Fibroblast of the conjunctiva (primary cell): ENCODE measurements at regions not wholly inside any gene's neighbourhood (a gene's known extent, or its start where the extent isn't known, plus 50 kb on each side); places are given as distances from the start of the nearest gene placed in this dataset.

Source experiments
- DNase-seq: peaks from one replicate; pipeline ENCODE4 v3.0.0-alpha.2; 2010; ENCODE audit warnings: low read depth

DNA sequence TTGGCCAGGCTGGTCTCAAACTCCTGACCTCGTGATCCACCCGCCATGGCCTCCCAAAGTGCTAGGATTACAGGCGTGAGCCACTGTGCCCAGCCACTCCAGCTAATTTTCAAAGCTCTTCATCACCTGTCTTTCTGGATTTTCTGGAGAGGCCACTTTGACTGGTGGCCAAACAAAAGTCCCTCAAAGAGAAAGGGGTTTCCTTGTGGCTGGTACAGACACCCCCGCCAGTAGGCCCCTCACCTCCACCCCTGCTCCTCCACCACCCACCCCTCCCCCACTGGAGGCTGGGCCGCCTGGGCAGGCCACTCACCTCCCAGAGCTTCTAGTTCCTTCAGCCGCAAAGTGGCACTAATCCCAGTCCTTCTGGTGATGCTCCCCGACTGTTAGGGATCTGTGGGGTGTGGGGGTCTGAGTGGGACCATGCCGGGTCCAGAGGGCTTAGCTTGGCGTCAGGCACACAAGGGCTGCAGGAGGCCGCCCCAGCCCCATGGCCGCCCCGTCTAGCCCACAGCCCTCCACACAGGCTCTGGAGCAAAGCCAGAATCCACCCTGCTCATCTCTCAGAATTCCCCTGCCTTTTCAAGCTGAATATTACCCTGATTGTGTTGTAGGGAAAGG is 182.0 kb upstream of the IER5L start:
- DNase-seq: no peak

- no peak for DNase-seq
These were observed 181.2 kb upstream of the IER5L start for GRCh38 chr9:129359162-129359811.

DNA sequence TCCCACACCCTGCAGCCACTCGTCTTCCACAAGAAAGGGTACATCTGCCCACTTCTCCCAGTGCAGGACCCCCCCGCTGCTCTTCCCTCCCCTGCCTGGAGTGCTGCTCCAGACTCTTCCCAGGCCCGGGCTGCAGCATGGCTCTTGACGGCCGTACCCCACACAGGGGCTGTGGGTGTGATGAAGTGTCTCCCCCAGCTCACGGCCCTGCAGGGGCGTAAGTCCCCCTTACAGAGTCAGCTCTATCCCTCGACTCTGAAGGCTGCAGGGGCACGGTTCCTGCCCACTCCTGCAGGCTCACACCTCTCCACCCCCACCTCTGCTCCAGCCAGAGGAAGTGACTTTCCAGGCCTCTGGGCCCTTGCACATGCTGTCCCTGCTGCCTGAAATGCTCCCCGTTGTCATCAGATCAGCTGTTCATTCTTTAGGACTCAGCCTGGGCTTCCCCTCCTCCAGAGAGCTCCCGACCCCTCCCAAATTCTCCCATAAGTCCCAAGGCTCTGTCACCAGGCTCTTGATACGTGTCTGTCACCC is 180.6 kb upstream of the IER5L start:
- no peak for DNase-seq

GRCh38 chr9:129357773-129358245 is 179.7 kb upstream of the IER5L start:
- no peak for DNase-seq

GRCh38 chr9:129356871-129357772 is 179.1 kb upstream of the IER5L start:
- DNase-seq: no peak

- no peak for DNase-seq
These were observed 177.6 kb upstream of the IER5L start for GRCh38 chr9:129355631-129356030.

GRCh38 chr9:129354498-129354897 is 176.4 kb upstream of the IER5L start:
- DNase-seq: no peak

- no peak for DNase-seq
These were observed 175.8 kb upstream of the IER5L start for GRCh38 chr9:129353697-129354336.

DNA sequence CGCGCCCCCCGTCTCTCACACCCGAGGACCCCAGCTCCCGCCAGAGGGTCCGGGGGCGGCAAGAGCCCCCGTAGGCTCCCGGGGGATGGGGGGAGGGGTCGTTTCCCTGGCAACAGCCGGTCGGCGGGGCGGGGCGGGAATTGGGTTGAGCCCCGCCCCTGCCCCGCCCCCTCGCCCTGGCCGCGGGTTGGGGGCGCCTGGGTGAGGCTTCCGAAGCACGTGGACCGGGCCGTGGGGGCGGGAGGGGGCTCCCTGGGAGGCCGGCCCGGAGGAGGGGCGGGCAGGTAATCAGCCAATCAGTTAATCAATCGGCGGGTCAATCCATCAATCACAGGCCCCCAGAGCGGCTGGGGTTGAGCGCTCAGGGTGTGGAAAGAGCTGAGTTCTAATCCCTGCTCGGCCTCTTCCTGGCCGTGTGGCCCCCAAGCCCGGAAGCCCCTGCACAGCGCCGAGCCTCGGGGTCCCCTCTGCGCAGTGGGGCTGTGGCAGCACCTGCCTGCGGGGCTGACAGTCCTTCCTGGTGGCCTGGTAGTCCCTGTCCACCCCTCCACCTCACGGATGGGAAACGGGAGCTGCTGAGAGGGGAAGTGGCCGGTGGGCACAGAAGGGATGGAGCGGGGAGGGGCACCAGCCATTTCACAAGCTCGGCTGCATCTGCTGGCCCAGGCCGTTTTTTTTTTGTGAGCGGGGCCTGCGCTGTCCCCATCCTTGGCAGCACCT is 174.2 kb upstream of the IER5L start:
- no peak for DNase-seq

DNA sequence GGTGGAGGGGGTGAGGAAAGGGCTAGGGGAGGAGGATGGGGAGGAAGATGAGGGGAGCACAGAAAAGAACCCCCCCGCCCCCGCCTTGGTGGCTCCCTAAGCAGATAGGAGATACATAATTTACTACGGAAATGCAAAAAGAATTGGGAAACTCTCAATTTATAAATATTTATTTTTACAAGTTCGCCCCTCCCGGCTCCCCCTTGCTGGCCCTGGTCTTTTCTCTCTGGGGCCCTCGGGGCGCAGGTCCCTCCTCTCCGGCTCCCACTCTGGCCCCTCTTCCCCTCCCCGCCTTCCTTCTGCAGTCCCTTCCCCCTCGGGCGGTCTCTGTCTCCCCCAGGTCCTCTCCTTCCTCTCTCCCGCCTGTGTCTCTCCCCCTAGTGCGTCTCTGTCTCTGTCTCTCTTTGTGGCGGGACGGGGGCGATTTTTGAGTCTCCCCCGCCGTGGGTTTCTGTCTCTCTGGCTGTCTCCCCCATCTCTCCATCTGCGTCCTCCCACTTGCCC is 173.6 kb upstream of the IER5L start:
- no peak for DNase-seq

- no peak for DNase-seq
These were observed 173.1 kb upstream of the IER5L start for GRCh38 chr9:129351058-129351641.

DNA sequence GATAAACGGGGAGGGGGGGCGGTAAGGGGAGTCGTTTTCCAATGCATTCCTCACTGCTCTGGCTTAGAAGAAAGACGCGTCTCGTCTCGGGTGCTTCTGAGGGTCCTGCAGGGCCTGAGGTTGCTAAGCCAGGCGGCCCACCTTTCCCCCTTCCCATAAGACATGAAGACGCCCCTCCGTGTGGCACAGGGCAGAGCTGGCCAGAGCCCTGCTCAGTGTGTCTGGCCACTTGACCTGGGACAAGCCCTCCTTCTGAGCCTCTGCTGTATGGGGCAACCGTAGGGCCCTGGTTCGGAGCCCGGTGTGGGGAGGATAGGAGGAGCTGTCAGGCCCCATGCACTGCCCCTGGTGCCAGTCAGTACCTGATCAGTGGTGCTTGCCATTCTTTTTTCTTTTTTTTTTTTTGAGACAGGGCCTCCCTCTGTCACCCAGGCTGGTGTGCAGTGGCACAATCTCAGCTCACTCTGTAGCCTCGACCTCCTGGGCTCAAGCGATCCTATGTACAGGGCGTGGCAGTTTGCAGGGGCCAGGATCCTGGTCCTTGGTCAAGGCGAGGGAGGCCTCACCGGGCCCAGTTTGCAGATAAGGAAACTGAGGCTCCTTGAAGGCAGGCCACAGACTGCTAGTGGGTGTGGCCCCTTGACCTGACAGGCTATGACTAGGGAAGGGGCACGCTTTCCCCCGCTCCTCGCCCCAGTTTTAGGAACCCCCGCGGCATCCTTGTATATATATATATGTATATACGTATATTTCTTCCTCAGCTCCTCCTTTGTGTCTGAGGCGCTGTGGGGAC is 172.3 kb upstream of the IER5L start:
- no peak for DNase-seq

GRCh38 chr9:129349665-129349947 is 171.5 kb upstream of the IER5L start:
- DNase-seq: no peak

DNA sequence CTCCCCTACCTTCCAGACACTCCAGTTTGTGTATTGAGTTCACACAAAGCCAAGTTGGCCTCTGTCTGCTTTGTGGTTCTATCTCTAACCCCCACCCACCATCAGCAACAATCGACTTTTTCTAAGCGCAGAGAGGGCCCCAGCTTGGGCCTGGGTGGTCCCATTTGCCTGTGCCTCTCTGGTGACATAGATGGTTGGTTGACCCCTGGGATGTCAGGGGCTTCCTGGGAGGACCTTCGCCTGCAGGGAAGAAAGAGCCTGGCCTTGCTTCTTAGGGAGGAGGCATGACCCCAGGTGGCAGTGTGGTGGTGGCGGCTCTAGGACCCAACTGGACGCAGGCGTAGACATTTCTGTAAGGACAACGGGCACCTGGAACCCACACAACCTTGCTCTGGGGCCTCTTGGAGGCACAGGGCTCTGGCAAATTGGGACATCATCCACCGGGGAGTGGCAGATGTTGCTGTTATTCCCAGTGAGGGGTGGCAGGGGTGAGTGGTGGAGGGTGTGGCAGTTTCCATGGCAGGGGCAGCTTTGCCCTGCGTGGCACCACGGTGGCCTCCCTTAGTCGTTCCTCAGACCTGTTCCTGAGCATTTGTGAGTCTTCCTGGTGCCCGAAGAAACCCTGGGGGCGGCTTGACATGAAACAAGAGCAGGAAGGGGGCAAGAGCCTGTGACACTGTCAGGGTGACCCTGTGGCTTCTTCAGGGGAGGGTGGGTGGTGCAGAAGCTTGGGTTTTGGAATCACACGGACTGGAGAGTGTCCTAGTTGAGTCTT is 171.0 kb upstream of the IER5L start:
- no peak for DNase-seq

GRCh38 chr9:129347316-129348120 is 169.5 kb upstream of the IER5L start:
- DNase-seq: peak; percentile 39

DNA sequence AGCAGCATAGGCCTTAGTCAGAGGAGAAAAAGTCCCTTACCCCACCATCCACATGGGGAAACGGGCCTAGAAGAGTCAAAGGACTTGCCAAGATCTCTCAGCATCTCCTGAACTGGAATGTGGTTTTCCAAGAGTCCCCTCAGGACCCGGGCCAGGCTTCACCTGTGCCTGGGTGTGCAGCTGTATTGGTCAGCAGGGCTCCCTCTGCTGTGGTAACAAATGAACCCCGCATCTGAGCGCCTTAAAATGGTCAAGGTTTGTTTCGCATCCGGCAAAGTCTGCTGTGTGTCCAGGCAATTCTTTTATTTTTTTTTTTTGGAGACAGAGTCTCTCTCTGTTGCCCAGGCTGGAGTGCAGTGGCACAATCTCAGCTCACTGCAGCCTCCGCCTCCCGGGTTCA is 168.0 kb upstream of the IER5L start:
- no peak for DNase-seq

DNA sequence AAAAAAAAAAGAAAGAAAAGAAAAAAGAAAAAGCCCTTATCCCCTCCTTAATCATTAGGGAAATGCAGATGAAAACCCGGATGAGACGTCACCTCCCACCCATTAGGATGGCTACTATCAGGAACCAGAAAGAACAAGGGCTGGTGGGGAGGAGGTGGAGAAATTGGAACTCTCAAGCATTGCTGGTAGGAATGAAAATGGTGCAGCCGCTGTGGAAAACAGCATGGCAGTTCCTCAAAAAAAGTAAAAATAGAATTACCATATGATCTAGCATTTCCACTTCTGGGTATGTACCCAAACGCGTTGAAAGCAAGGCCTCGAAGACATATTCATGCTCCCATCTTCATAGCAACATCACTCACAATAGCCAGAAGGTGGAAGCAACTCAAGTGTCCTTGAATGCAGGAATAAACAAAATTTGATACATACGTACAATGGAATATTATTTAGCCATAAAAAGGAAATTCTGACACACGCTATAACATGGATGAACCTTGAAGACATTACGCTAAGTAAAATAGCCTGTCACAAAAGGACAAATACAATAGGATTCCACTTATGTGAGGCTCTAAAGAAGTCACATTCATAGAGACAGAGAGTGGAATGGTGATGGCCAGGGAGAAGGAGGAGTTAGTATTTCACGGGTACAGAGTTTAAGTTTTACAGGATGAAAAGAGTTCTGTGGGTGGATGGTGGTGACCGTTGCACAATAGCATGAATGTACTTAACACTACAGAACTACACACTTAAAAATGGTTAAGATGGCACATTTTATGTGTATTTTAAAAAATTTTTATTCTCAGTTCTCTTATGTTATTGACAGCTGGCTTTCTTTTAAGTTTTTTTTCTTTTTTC is 166.8 kb upstream of the IER5L start:
- DNase-seq: no peak
